HCT116 (cell line): ENCODE measurements at regions not wholly inside any gene's neighbourhood (a gene's known extent, or its start where the extent isn't known, plus 50 kb on each side); places are given as distances from the start of the nearest gene placed in this dataset.

ENCODE experiments used
- ATAC-seq: fragments of 200-7000 bp; cut with Tn5 transposase; 2 replicates; pipeline ENCODE4 v1.9.1; 2020; ENCODE audit warnings: mild to moderate bottlenecking, moderate library complexity
- BruUV-seq: library from RNA; stranded (reverse); fragments of 400-500 nt; replicated peaks from 2 replicates; lab custom pipeline; 2021; lab: Mats Ljungman, UMichigan
- CTCF ChIA-PET: fragments of 300-600 bp; sonication (Branson Sonifier 250); formaldehyde crosslinking; loops from one replicate; lab custom pipeline; 2021; ENCODE audit warnings: antibody characterized with exemption; lab: Charles Lee
- POLR2A ChIA-PET: fragments of 300-600, 350-600 bp; sonication (Branson Sonifier 250); formaldehyde crosslinking; loops from one replicate; lab custom pipeline; 2021; ENCODE audit warnings: antibody characterized with exemption; lab: Charles Lee
- RAD21 ChIA-PET, 2 experiments: fragments of 300-600 bp; sonication (Branson Sonifier 250); formaldehyde crosslinking; loops; one replicate each; lab custom pipeline; 2023; ENCODE audit warnings: low total read pairs in 2 of 2; ENCODE audit not compliant: uncharacterized antibody in 2 of 2, unreplicated experiment in 2 of 2, low non-redundant PET in 1 of 2; lab: Charles Lee
- DNase-seq: peaks from one replicate; pipeline ENCODE4 v3.0.0-alpha.2; 2010; ENCODE audit warnings: low read depth, low spot score
- H2AFZ ChIP-seq: fragments of 200-600 bp; shearing (Covaris generic), sonication (generic); 2 replicates; pipeline ENCODE4 v1.6.1; 2017; ENCODE audit warnings: low read depth, mixed run types, mixed read lengths, antibody characterized with exemption, low read length; ENCODE audit not compliant: poor library complexity, severe bottlenecking
- H3K27ac ChIP-seq: 2 replicates; pipeline ENCODE4 v1.5.1; 2012; ENCODE audit warnings: low read depth, low read length
- H3K27me3 ChIP-seq: fragments of 200-600 bp; sonication (generic); 2 replicates; pipeline ENCODE4 v1.6.1; 2016; ENCODE audit warnings: mixed run types, low read length, mixed read lengths; ENCODE audit not compliant: insufficient read depth
- H3K36me3 ChIP-seq, 2 experiments: fragments of 200-500 bp in 1 of 2; fragments of 200-600 bp in 1 of 2; sonication (Bioruptor generic) in 1 of 2; sonication (generic) in 1 of 2; 2 replicates each; pipeline versions ENCODE4 v1.5.1 to v1.6.1; 2014 to 2016; ENCODE audit warnings: low read length in 2 of 2, inconsistent platforms in 1 of 2, mixed read lengths in 1 of 2, mixed run types in 1 of 2; ENCODE audit not compliant: insufficient read depth in 2 of 2, control insufficient read depth in 1 of 2
- H3K4me1 ChIP-seq, 2 experiments: fragments of 200-600 bp in 1 of 2; sonication (generic) in 1 of 2; 2 replicates each; pipeline versions ENCODE4 v1.5.1 to v1.6.1; 2012 to 2017; ENCODE audit warnings: low read length in 2 of 2, inconsistent platforms in 1 of 2, mild to moderate bottlenecking in 1 of 2, mixed read lengths in 1 of 2, mixed run types in 1 of 2, moderate library complexity in 1 of 2; ENCODE audit not compliant: insufficient read depth in 2 of 2, control insufficient read depth in 1 of 2
- H3K4me2 ChIP-seq: fragments of 200-600 bp; sonication (generic); 2 replicates; pipeline ENCODE4 v1.6.1; 2017; ENCODE audit warnings: mixed run types, low read length, mixed read lengths
- H3K4me3 ChIP-seq, 2 experiments: fragments of 200-600 bp in 1 of 2; sonication (generic) in 1 of 2; replicated peaks in 1 of 2; 2 replicates each; pipeline ENCODE4 v1.5.1; 2011 to 2016; ENCODE audit warnings: low read length in 2 of 2, control low read depth in 1 of 2, low read depth in 1 of 2, mild to moderate bottlenecking in 1 of 2, mixed read lengths in 1 of 2, mixed run types in 1 of 2
- H3K79me2 ChIP-seq: fragments of 200-600 bp; sonication (generic); 2 replicates; pipeline ENCODE4 v1.6.1; 2017; ENCODE audit warnings: mild to moderate bottlenecking, mixed run types, low read length, moderate library complexity, mixed read lengths; ENCODE audit not compliant: insufficient read depth
- H3K9ac ChIP-seq: fragments of 200-600 bp; sonication (generic); 2 replicates; pipeline ENCODE4 v1.6.1; 2016; ENCODE audit warnings: low read length, mixed read lengths
- H3K9me2 ChIP-seq: fragments of 200-600 bp; sonication (generic), shearing (Covaris generic); 2 replicates; pipeline ENCODE4 v1.6.1; 2017; ENCODE audit warnings: mixed run types, mild to moderate bottlenecking, moderate library complexity; ENCODE audit not compliant: insufficient read depth
- H3K9me3 ChIP-seq, 2 experiments: fragments of 200-500 bp in 1 of 2; fragments of 200-600 bp in 1 of 2; sonication (Bioruptor generic) in 1 of 2; sonication (generic) in 1 of 2; 2 replicates each; pipeline ENCODE4 v1.6.1; 2014 to 2017; ENCODE audit warnings: low read length in 2 of 2, mixed read lengths in 2 of 2, inconsistent platforms in 1 of 2, low read depth in 1 of 2, mild to moderate bottlenecking in 1 of 2, mixed run types in 1 of 2, moderate library complexity in 1 of 2; ENCODE audit not compliant: control insufficient read depth in 1 of 2, insufficient read depth in 1 of 2
- H4K20me1 ChIP-seq: fragments of 200-600 bp; sonication (generic), shearing (Covaris generic); 2 replicates; pipeline ENCODE4 v1.6.1; 2017; ENCODE audit warnings: mixed run types, mild to moderate bottlenecking, moderate library complexity; ENCODE audit not compliant: insufficient read depth
- ATF3 ChIP-seq: IDR thresholded peaks from 2 replicates; pipeline ENCODE4 v1.6.1; 2012
- CBX3 ChIP-seq: IDR thresholded peaks from 2 replicates; pipeline ENCODE4 v1.6.1; 2012; ENCODE audit warnings: low read depth
- CTCF ChIP-seq, 3 experiments: fragments of 200-600 bp in 1 of 3; sonication (generic) in 1 of 3; IDR thresholded peaks in 2 of 3; conservative IDR thresholded peaks in 1 of 3; 2 replicates each; pipeline ENCODE4 v1.5.1; 2012 to 2017; ENCODE audit warnings: low read depth in 2 of 3, low read length in 2 of 3, antibody characterized with exemption in 1 of 3, borderline replicate concordance in 1 of 3, control low read depth in 1 of 3, mild to moderate bottlenecking in 1 of 3, mixed read lengths in 1 of 3, mixed run types in 1 of 3, moderate library complexity in 1 of 3; ENCODE audit not compliant: insufficient read depth in 1 of 3
- ELF1 ChIP-seq: IDR thresholded peaks from 2 replicates; pipeline ENCODE4 v1.6.1; 2012; ENCODE audit warnings: low read depth, borderline replicate concordance
- EZH2 ChIP-seq: fragments of 200-600 bp; sonication (generic); IDR thresholded peaks from 2 replicates; pipeline ENCODE4 v1.6.1; 2017; ENCODE audit warnings: antibody characterized with exemption, mixed run types
- FOSL1 ChIP-seq: IDR thresholded peaks from 2 replicates; pipeline ENCODE4 v1.6.1; 2012; ENCODE audit warnings: low read depth
- JUND ChIP-seq: IDR thresholded peaks from 2 replicates; pipeline ENCODE4 v1.6.1; 2012
- SP1 ChIP-seq: IDR thresholded peaks from 2 replicates; pipeline ENCODE4 v1.6.1; 2012; ENCODE audit warnings: low read depth
- ZBTB33 ChIP-seq: IDR thresholded peaks from 2 replicates; pipeline ENCODE4 v1.6.1; 2011; ENCODE audit warnings: mild to moderate bottlenecking, low read length, moderate library complexity; ENCODE audit not compliant: insufficient replicate concordance; ENCODE audit errors: extremely low read depth
- intact Hi-C: fragments of 100-400 bp; cut with micrococcal nuclease; formaldehyde crosslinking; loops from 2 replicates; pipeline ENCODE4 v1.10.0; 2022
- TF ChIP-seq, protein P1 (sequence below): IDR thresholded peaks from 2 replicates; pipeline ENCODE4 v1.6.1; 2012; ENCODE audit warnings: low read depth

DNA sequence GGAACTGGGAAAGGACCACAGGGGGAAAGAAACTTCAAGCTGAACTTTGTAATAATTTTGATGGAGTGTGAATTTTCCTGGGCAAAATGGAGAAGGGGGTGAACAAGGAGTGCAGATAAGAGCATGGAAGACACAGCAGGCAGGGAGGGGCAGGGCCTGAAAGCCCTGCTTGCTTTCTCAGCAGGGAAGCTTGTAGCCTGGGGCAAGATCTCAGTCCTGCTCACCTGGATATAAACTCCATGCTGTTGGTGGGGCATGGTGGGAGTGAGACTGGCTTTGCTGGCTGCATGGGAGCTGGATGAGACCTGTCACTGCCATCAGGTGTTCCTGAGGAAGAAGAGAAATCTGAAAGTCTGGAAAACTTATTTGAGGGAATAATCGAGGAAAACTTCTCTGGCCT is 58.7 kb upstream of the RC3H1 start:
- Histone ChIP-seq H3K9me2 (no peaks in the 10 kb centered on the region), H3K27me3 (no peaks in the 10 kb centered on the region), H3K27ac (no peak overlapping the region), H2AFZ (no peak overlapping the region), H3K4me2 (no peak overlapping the region), H4K20me1 (no peaks in the 10 kb centered on the region), H3K79me2 (no peaks in the 10 kb centered on the region), H3K4me1 (no peaks in the 10 kb centered on the region), H3K9me3 (no peaks in the 10 kb centered on the region), H3K4me3 (no peak overlapping the region), H3K9ac (no peak overlapping the region), H3K36me3 (no peaks in the 10 kb centered on the region)
- no peak for TF ChIP-seq CTCF (IDR thresholded peaks at IDR 0.05 in 2 of 3, conservative IDR thresholded peaks at IDR 0.05 in 1 of 3; ENCODE audit: borderline replicate concordance in 1 of 3, insufficient read depth in 1 of 3, low read depth in 2 of 3, low read length in 2 of 3)
- no peak for TF ChIP-seq ATF3
- no peak for TF ChIP-seq EZH2
- TF ChIP-seq ZBTB33 = no peak
- no peak for TF ChIP-seq FOSL1
- no peak for TF ChIP-seq SP1
- TF ChIP-seq CBX3 = no peak
- no peak for TF ChIP-seq ELF1
- TF ChIP-seq JUND = no peak
- TF ChIP-seq, protein P1, sequence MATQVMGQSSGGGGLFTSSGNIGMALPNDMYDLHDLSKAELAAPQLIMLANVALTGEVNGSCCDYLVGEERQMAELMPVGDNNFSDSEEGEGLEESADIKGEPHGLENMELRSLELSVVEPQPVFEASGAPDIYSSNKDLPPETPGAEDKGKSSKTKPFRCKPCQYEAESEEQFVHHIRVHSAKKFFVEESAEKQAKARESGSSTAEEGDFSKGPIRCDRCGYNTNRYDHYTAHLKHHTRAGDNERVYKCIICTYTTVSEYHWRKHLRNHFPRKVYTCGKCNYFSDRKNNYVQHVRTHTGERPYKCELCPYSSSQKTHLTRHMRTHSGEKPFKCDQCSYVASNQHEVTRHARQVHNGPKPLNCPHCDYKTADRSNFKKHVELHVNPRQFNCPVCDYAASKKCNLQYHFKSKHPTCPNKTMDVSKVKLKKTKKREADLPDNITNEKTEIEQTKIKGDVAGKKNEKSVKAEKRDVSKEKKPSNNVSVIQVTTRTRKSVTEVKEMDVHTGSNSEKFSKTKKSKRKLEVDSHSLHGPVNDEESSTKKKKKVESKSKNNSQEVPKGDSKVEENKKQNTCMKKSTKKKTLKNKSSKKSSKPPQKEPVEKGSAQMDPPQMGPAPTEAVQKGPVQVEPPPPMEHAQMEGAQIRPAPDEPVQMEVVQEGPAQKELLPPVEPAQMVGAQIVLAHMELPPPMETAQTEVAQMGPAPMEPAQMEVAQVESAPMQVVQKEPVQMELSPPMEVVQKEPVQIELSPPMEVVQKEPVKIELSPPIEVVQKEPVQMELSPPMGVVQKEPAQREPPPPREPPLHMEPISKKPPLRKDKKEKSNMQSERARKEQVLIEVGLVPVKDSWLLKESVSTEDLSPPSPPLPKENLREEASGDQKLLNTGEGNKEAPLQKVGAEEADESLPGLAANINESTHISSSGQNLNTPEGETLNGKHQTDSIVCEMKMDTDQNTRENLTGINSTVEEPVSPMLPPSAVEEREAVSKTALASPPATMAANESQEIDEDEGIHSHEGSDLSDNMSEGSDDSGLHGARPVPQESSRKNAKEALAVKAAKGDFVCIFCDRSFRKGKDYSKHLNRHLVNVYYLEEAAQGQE = no peak
- DNase-seq (no peak), ATAC-seq (no peak)
- ChIA-PET CTCF (no interaction called here), POLR2A (no interaction called here), RAD21 (no interaction called here)
- intact Hi-C loops = no loop called here
- no TSS peak for BruUV-seq
